C4-2B (cell line): ENCODE measurements at regions not wholly inside any gene's neighbourhood (a gene's known extent, or its start where the extent isn't known, plus 50 kb on each side); places are given as distances from the start of the nearest gene placed in this dataset.

Source experiments
- CTCF ChIP-seq: fragments of 450-650 bp; conservative IDR thresholded peaks from 2 replicates; pipeline ENCODE4 v1.5.1; 2017; ENCODE audit warnings: mild to moderate bottlenecking
- ZFX ChIP-seq: fragments of 450-650 bp; IDR thresholded peaks from 2 replicates; pipeline ENCODE4 v1.6.1; 2017

- TF ChIP-seq CTCF = no peak
- no peak for TF ChIP-seq ZFX
Observed at GRCh38 chr5:29089591-29090130, 2051.3 kb upstream of the CDH9 start.
